ENCODE measurements at regions not wholly inside any gene's neighbourhood (a gene's known extent, or its start where the extent isn't known, plus 50 kb on each side); places are given as distances from the start of the nearest gene placed in this dataset.

DNA sequence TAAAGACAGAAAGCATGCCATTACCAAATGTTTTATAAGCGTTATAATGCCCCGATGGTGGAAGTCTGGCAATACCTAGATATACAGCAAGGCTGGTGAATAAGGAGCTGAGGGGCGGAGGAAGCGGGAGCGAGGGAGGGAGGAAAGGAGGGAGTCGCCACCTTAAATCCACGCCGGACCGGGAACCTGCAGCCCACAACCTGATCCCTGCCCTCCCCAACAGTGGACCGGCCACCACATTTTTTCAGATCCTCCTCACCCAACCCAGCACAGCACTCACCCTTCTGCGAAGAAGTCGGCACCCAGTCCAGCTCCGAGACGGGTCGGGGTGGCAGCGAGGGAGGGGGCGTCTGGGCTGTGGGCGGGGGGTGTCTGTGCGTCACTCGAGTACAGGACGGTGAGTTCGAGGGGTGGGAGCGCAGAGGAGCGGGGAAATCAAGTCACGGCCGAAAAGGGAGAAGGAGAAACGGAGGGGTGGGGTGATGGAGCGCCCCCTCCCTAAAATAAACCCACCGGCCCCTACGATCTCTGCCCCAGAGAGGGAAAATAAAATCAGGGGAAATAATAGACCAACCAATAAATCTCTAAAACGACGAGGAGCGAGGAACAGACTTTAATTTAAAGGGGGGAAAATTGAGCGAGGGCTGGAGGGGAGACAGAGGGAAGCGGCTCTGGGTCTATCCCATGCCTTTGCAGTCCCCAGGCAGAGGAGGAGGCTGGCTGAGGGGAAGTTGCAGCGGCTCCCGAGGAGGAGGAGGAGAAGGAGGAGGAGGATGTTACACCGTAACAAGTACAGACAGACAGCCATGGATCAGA lies 96.5 kb upstream of the SERTAD2 start:
- peak overlapping the region; percentile 60 to 93 (median 84) for H3K4me3 ChIP-seq (ENCODE audit: extremely low read depth in 1 of 4, insufficient read depth in 2 of 4, low read depth in 3 of 4, low read length in 4 of 4)
- no peak overlapping the region for H3K4ac ChIP-seq (replicated peaks; ENCODE audit: insufficient read length, low read depth, low read length)
- H2BK5ac ChIP-seq (ENCODE audit: low read depth, low read length): peak overlapping the region; percentile 73; the same call in 1 of the 2 replicates
- no peak overlapping the region for H2BK12ac ChIP-seq (ENCODE audit: low read depth, low read length)
- H3K27ac ChIP-seq (ENCODE audit: low read depth, low read length): peak overlapping the region; percentile 2; the same call in 1 of the 2 replicates
- peak overlapping the region; percentile 68 to 70 for H3K4me2 ChIP-seq (ENCODE audit: insufficient read depth in 1 of 2, low read depth in 2 of 2, low read length in 2 of 2)
- H2AK5ac ChIP-seq (ENCODE audit: low read depth, low read length): no peak overlapping the region
- H3K23me2 ChIP-seq (ENCODE audit: low read depth, low read length): peaks cover 11% of the 10 kb centered on the region
- peak overlapping the region; percentile 80; the same call in 1 of the 2 replicates for H3K18ac ChIP-seq (ENCODE audit: extremely low read depth, low read length)
- H3K79me1 ChIP-seq (ENCODE audit: low read depth, low read length): no peaks in the 10 kb centered on the region
- no peak overlapping the region; the same call in 1 of the 2 replicates for H4K8ac ChIP-seq (ENCODE audit: extremely low read depth, insufficient read depth, low read length)
- H4K5ac ChIP-seq (ENCODE audit: insufficient read length, low read depth, low read length): peak overlapping the region; percentile 73
- POLR2A ChIA-PET (ENCODE audit: partially characterized antibody): interaction anchor here (0.6 to 1.8 kb wide), 10 partner anchors 10 to 211 kb away, joined by 3 to 15 read pairs (median 4); partner anchors contain the start of gene SERTAD2
- no peak overlapping the region for H2BK20ac ChIP-seq (ENCODE audit: low read length)
- no peak overlapping the region; the same call in 1 of the 2 replicates for H2BK15ac ChIP-seq (ENCODE audit: low read length)
- no peaks in the 10 kb centered on the region for H3K36me3 ChIP-seq (ENCODE audit: control insufficient read depth in 2 of 4, insufficient read depth in 4 of 4, low read length in 3 of 4)
- H3K79me2 ChIP-seq (ENCODE audit: control insufficient read depth in 1 of 2, insufficient read depth in 2 of 2, low read length in 2 of 2): no peaks in the 10 kb centered on the region
- H3K14ac ChIP-seq (ENCODE audit: insufficient read length): no peak overlapping the region
- CTCF ChIA-PET (ENCODE audit: partially characterized antibody): interaction anchor here (1.0 to 1.9 kb wide), 6 partner anchors 10 to 139 kb away, joined by 3 to 6 read pairs (median 4); no protein-coding TSS in a partner anchor
- H3K23ac ChIP-seq (ENCODE audit: insufficient read length): no peak overlapping the region
- peaks cover 0 to 12% (median 6%) of the 10 kb centered on the region in 4 experiments; a peak in 3 of 7 replicates for H3K27me3 ChIP-seq (replicated peaks in 1 of 4; ENCODE audit: control insufficient read depth in 3 of 4, extremely low read depth in 1 of 4, insufficient read depth in 3 of 4, low read length in 3 of 4)
- peaks cover 0 to 4% (median 2%) of the 10 kb centered on the region in 4 experiments; a peak in 3 of 7 replicates for H3K4me1 ChIP-seq (replicated peaks in 1 of 4; ENCODE audit: control insufficient read depth in 3 of 4, insufficient read depth in 4 of 4, low read length in 3 of 4)
- H4K91ac ChIP-seq (replicated peaks; ENCODE audit: insufficient read length, low read length): no peak overlapping the region
- H4K20me1 ChIP-seq (replicated peaks in 1 of 2; ENCODE audit: control insufficient read depth in 1 of 2, insufficient read depth in 2 of 2, low read length in 2 of 2): no peaks in the 10 kb centered on the region
- H3K9ac ChIP-seq (replicated peaks in 1 of 4; ENCODE audit: extremely low read depth in 1 of 4, low read depth in 3 of 4, low read length in 3 of 4): peak overlapping the region in 3 of 4 experiments; percentile 42 to 83 (median 50); a peak in 6 of 7 replicates
- no peak overlapping the region for H2BK120ac ChIP-seq (replicated peaks; ENCODE audit: low read depth, low read length)
- 2% methylated on average over 20 of the region's 38 CpGs; no CpG with 5 or more reads in 1 of the 2 experiments for WGBS, 2 experiments (ENCODE audit: extremely low coverage in 1 of 2, insufficient coverage in 1 of 2, insufficient read length in 1 of 2, insufficient replicate concordance in 2 of 2, low coverage in 1 of 2, low lambda C conversion rate in 2 of 2, missing lambda C conversion rate in 1 of 2)
- peak in 1 of 2 experiments; percentile 52 for DNase-seq (ENCODE audit: low read depth in 1 of 2, low spot score in 2 of 2)
- no peaks in the 10 kb centered on the region for H3K9me3 ChIP-seq (ENCODE audit: insufficient read depth in 2 of 2, low read depth in 1 of 2, low read length in 1 of 2)
- no peak for FAIRE-seq
- H3K56ac ChIP-seq (replicated peaks; ENCODE audit: insufficient read length, low read depth, low read length): peak overlapping the region; percentile 5
- H2AFZ ChIP-seq (ENCODE audit: low read length): peak overlapping the region; percentile 81; the same call in 1 of the 2 replicates
- TF ChIP-seq, protein P1, sequence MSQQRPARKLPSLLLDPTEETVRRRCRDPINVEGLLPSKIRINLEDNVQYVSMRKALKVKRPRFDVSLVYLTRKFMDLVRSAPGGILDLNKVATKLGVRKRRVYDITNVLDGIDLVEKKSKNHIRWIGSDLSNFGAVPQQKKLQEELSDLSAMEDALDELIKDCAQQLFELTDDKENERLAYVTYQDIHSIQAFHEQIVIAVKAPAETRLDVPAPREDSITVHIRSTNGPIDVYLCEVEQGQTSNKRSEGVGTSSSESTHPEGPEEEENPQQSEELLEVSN (IDR thresholded peaks at IDR 0.05): no peak
- TF ChIP-seq POLR2AphosphoS5 (IDR thresholded peaks at IDR 0.05; ENCODE audit: low read depth, low read length) (no peak), GTF2F1 (IDR thresholded peaks at IDR 0.05; ENCODE audit: borderline replicate concordance, low read depth, low read length) (no peak), SRF (IDR thresholded peaks at IDR 0.05; ENCODE audit: low read depth, low read length) (no peak), CREB1 (IDR thresholded peaks at IDR 0.05) (no peak), KDM4A (IDR thresholded peaks at IDR 0.05; ENCODE audit: low read depth, low read length, severe bottlenecking) (peak; percentile 71), RBBP5 (IDR thresholded peaks at IDR 0.05; ENCODE audit: borderline replicate concordance, low read depth, low read length) (peak; percentile 17; the same call in 1 of the 2 replicates), CHD1 (IDR thresholded peaks at IDR 0.05; ENCODE audit: low read depth, low read length) (no peak), SP1 (IDR thresholded peaks at IDR 0.05; ENCODE audit: low read depth, low read length) (no peak), BACH1 (IDR thresholded peaks at IDR 0.05; ENCODE audit: low read length) (0 out of 2 replicates have a peak, but pooled peaks have one; percentile 14), PHF8 (conservative IDR thresholded peaks at IDR 0.05; ENCODE audit: low read depth, low read length) (peak; percentile 50; the same call in 1 of the 2 replicates), SP2 (IDR thresholded peaks at IDR 0.05; ENCODE audit: low read length) (no peak)

Data from H1 (cell line).